GM21737 (cell line): ENCODE measurements at regions not wholly inside any gene's neighbourhood (a gene's known extent, or its start where the extent isn't known, plus 50 kb on each side); places are given as distances from the start of the nearest gene placed in this dataset.

Experiments used
- ATAC-seq: cut with Tn5 transposase; IDR thresholded peaks from one replicate; pipeline ENCODE4 v1.9.1; 2021; ENCODE audit warnings: mild to moderate bottlenecking, moderate library complexity; ENCODE audit not compliant: unreplicated experiment

GRCh38 chr3:4021162-4021561 is 221.9 kb downstream of the LRRN1 start:
- ATAC-seq, result no peak

- no peak for ATAC-seq
These were observed 229.9 kb downstream of the LRRN1 start for GRCh38 chr3:4029135-4029534.

GRCh38 chr3:4030624-4031023 is 231.4 kb downstream of the LRRN1 start:
- no peak for ATAC-seq

- ATAC-seq, result no peak
These were observed 234.1 kb downstream of the LRRN1 start for GRCh38 chr3:4033296-4033695.

- no peak for ATAC-seq
These were observed 236.8 kb downstream of the LRRN1 start for GRCh38 chr3:4036046-4036445.

- no peak for ATAC-seq
These were observed 239.1 kb downstream of the LRRN1 start for GRCh38 chr3:4038351-4038750.

- ATAC-seq, result no peak
These were observed 242.8 kb downstream of the LRRN1 start for GRCh38 chr3:4042070-4042469.

- ATAC-seq, result no peak
These were observed 243.6 kb downstream of the LRRN1 start for GRCh38 chr3:4042869-4043268.

- no peak for ATAC-seq
These were observed 244.8 kb downstream of the LRRN1 start for GRCh38 chr3:4043867-4044575.

GRCh38 chr3:4044619-4045018 is 245.4 kb downstream of the LRRN1 start:
- no peak for ATAC-seq

GRCh38 chr3:4045756-4046155 is 246.5 kb downstream of the LRRN1 start:
- ATAC-seq, result no peak

GRCh38 chr3:4047366-4047765 is 248.1 kb downstream of the LRRN1 start:
- no peak for ATAC-seq

GRCh38 chr3:4052706-4053105 is 250.5 kb upstream of the SETMAR start:
- ATAC-seq, result no peak

- no peak for ATAC-seq
These were observed 249.2 kb upstream of the SETMAR start for GRCh38 chr3:4053975-4054374.

GRCh38 chr3:4060064-4060463 is 243.1 kb upstream of the SETMAR start:
- no peak for ATAC-seq

- ATAC-seq, result no peak
These were observed 242.6 kb upstream of the SETMAR start for GRCh38 chr3:4060603-4061002.

- no peak for ATAC-seq
These were observed 242.0 kb upstream of the SETMAR start for GRCh38 chr3:4061195-4061594.

GRCh38 chr3:4061783-4062360 is 241.3 kb upstream of the SETMAR start:
- no peak for ATAC-seq

GRCh38 chr3:4062621-4063020 is 240.5 kb upstream of the SETMAR start:
- no peak for ATAC-seq

GRCh38 chr3:4063916-4064574 is 239.1 kb upstream of the SETMAR start:
- no peak for ATAC-seq

GRCh38 chr3:4065085-4065484 is 238.1 kb upstream of the SETMAR start:
- ATAC-seq, result peak; percentile 62

GRCh38 chr3:4065554-4065953 is 237.6 kb upstream of the SETMAR start:
- no peak for ATAC-seq
